HG03196 (cell line): ENCODE measurements at regions not wholly inside any gene's neighbourhood (a gene's known extent, or its start where the extent isn't known, plus 50 kb on each side); places are given as distances from the start of the nearest gene placed in this dataset.
"Not testable (repeated sequence)": the region's sequence is repeated elsewhere in the genome, so short reads cannot be mapped to it uniquely, and the experiment has no call there.

Experiments
- ATAC-seq: cut with Tn5 transposase; IDR thresholded peaks from one replicate; pipeline ENCODE4 v1.9.1; 2021; ENCODE audit not compliant: unreplicated experiment

DNA sequence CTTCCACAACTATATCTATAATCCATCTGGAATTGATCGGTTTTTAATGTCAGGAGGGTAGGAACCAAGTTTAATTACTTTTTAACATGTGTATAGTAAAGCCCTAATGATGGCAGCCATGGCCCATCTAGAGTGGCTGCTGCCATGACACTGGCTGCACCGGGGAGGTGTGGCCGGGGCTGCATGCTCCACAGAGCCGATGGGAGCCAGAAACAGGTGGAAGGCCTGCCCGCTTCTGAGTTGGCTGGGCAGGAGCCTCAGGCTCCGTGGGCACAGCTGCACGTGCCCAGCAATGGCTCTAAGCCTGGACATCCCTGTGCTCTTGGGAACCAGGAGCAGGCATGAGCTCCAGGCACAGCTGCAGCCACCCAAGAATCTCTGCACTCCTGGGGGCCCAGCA lies 73.0 kb downstream of the GBP6 start:
- ATAC-seq: no peak

DNA sequence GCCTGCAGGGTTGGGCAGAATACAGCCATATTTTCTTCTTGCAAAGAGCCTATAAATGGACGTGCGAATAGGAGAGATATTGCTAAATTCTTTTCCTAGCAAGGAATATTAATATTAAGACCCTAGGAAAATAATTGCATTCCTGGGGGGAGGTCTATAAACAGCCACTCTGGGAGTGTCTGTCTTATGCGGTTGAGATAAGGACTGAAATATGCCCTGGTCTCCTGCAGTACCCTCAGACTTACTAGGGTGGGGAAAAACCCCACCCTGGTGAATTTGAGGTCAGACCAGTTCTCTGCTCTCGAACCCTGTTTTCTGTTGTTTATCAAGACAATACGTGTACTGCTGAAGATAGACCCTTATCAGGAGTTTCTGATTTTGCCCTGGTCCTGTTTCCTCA lies 74.4 kb downstream of the GBP6 start:
- ATAC-seq: not testable (repeated sequence)

DNA sequence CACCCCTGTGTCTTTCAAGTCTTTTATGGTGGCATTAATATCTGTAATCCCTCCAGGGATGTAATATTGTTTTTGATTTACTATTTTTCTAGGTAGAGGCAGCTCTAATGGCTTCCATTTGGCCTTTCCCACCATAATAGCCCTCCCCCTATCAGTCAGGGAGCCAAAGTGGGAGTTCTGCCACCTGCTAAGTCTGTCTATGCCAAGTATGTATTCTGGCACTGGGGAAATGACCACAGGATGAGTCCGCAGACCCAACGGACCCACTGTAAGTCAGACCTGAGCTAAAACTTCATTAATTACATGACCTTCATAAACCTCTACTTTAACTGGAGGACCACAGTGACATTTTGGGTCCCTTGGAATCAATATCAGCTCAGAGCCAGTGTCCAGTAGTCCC lies 77.1 kb downstream of the GBP6 start:
- no peak for ATAC-seq

DNA sequence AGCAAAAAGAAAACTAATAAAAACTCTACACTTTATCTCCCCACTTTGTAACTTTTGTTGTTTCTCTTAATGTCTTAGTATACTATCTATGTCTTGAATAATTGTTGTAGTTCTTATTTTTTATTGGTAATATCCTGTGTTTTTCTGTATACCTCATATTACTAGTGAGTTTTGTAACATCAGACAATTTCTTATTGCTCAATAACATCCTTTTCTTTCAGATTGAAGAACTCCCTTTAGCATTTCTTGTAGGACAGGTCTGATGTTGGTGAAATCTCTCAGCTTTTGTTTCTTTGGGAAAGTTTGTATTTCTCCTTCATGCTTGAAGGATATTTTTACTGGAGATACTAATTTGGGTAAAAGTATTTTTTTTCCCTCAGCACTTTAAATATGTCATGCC lies 79.8 kb upstream of the LRRC8B start:
- no peak for ATAC-seq

DNA sequence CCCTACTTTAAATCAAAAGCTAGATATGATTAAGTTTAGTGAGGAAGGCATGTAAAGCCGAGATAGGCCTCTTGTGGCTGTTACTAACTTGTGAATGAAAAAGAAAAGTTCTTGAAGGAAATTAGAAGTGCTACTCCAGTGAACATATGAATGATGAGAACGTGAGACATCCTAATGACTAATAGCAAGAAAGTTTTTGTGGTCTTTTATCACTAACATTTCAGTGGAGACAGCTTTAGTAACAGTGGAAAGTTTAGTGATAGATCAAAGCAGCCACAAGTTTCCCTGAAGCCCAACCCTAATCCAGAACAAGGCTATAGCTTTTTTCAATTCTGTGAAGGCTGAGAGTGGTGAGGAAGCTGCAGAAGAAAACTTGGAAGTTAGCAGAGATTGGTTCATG lies 73.6 kb upstream of the LRRC8B start:
- no peak for ATAC-seq

DNA sequence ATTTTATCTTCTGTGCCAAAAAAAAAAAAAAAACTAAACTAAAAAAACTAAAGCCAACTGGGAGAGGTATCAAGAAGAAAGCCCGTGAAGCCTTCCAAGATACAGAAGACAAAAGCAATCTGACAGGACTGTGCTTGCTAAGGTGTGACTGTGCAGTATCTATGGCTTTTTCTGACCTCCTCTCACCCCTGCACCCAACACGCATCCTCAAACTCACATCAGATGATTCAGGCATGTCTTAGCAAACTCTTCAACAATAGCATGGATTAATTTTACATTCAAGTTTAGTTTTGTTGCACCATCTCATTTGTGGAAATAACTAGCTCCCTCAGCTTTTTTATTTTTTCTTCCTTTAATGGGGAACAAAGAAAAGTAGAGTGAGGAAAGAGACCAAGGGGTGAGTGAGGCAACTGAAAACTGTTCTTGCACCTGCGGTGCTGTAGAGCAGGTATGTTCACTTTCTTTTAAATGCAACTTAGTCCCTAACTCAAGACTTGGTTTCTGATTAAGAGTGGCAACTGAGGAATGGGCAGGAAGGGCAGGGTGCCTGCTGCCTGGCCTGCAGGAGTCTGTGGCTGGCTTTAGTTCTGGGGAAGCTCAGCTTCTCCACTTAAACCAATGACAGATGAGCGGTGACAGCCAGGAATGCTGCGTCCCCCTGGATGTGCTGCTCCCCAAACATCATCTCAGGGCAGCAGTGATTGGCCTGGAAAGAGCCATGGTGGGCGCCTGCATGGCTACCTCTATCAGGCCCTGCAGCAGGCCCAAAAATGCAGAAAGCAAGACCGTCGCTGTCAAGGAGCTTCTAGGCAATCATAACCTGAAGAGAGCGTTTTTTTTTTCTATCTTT lies 71.3 kb upstream of the LRRC8B start:
- ATAC-seq: no peak

DNA sequence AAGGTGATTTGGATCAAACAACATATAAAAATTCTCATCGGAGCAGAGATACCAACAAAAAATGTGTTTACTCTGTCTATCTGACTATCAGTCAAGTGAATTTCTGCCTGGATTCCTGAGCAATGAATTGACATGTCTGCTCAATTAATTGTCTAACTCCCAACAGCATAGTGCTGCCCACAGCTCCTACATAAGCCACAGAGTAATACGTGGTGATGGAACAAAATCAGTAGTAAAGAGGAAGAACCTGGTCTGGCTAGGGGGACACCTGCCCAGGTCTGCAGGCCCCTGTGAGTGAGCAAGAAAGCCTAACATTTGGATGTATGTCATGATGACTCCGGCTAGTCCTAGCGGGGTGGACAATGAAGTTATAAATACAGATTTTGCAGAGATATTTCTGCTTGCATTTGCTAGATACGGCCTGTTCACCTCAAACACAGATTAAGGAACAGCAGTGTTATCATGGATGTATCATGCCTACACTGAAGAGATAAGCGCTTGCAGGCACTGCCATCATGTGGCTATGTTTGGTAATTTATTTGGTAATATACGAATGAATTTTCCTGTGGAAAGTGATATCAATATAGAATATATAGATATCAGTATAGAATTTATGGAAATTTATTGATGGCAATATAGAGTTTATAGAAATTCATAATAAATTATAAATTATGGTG lies 69.6 kb upstream of the LRRC8B start:
- no peak for ATAC-seq

DNA sequence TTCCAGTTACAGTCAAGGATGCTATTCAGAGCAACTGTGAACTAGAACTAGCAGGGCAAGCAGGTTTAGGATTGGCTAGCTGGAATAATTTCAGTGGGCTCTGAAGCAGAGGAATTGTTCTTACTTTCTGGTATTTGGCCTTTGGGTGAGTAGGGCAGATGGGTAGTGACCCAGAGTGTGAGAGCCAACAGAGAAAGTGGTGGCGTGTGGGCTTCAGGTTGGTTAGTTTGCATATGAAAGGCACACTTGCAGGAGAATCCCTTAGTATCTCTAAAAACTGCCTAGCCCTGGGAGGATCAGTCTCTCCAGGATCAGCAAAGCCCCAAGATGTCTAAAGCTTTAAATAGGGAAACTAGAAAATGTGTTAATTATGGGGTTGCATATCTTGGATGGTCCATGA lies 67.6 kb upstream of the LRRC8B start:
- no peak for ATAC-seq

DNA sequence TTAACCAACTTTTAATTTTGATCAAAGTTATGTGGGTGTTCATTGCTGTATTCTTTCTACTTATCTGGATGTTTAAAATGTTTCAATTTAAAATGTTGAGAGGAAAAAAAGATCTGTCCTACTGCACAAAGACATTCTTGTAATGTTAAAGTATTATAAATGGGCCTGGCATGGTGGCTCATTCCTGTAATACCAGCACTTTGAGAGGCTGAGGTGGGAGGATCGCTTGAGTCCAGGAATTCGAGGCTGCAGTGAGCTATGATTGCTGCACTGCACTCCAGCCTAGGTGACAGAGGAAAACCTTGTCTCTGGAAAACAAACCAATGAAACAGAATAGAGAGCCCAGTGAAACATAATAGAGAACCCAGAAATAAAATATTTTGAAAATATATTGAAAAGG lies 65.5 kb upstream of the LRRC8B start:
- ATAC-seq: no peak

DNA sequence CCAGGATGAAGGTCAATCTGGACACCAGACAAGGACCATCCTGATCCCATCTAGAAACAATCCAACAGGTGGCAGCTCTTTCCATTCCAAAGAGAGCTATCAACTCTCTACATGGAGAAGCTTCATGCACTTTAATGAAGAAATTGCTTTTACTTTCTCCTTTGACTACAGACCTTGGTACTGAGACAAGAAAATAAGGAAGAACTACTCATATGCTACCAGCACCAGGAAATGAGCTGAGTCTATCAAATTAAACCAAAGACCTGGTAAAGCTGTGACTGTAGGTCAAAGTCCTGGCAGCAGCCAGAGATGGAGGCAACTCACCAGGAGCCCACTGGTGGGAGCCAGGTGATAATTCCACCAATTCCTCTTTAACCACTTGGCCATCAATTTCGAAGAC lies 64.3 kb upstream of the LRRC8B start:
- no peak for ATAC-seq

DNA sequence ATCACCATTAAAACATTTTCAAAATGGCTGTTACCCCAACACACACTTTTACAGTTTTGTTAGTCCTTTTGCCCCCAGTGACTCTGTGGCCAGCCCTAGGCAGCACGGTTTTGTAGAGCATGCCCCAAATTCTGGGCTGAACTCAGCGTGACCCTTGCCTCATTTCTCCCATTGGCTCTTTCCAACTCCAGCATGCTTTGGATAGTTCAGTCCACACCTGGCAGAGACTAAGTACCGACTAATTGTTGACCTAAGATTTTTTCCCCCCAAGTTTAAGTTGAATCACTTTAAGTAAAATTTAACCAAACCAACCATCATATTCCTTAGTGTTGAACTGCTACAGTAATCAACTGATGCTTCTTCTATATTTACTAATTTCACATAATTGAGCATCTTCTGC lies 62.4 kb upstream of the LRRC8B start:
- ATAC-seq: no peak

DNA sequence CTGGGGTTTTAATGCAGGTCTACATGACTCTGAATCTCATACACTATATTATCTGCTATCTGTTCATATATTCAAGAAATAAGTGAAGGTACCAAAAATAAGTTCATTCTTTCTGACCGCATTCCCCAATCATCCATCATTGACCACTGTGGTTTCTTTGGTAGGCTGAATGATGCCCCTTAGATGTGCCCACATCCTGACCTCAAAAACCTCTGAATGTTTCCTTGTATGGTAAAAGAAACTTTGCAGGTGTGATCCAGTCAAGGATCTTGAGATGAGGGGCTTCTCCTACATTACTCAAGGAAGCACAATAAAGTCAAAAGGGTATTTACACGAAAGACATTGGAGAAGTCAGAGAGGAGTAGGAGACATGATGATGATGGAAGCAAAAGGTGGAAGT lies 60.6 kb upstream of the LRRC8B start:
- no peak for ATAC-seq

DNA sequence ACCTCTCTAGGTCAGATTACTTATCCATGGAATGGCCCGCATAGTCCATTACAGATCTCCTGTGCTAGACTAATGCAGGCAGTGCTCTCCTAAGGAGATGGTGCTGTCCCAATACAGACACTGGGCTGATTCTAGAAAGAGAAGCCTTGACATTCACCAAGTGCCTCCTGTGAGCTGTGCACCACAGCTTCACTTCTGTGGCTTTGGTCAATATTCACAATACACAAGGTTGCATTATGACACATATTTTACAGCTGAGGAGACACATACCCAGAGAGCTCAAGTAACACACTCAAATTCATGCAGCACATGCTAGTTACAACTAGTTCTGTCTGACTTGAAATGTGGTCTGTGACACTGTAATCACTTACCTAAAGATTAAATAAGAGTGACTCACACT lies 59.4 kb upstream of the LRRC8B start:
- peak; percentile 70 for ATAC-seq

DNA sequence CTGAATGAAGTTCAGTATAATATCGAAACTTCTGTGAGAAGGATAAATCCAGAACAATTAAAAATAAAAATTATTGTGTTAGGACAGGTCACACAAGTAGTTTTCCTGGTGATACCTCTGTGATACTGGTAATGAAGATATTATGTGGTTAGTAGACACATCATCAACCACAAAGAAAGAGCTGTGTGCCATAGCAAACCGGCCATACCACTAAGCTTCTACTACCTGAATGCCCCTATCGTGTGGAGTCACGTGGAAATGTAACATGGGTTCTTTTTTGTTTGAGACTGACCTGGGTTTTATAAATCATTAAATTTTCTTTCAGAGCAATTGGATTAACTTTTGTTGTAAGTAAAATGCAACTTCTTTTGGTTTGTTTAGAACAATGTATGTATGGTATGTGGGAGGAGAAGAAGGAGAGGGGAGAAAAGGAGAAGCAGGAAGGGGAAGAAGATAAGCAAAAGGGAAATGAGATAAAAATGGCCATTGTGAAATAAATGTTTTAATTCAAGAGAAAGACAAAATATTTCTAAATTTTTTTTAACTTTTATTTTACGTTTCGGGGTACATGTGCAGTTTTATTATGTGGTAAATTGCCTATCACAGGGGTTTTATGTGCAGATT lies 58.2 kb upstream of the LRRC8B start:
- no peak for ATAC-seq

DNA sequence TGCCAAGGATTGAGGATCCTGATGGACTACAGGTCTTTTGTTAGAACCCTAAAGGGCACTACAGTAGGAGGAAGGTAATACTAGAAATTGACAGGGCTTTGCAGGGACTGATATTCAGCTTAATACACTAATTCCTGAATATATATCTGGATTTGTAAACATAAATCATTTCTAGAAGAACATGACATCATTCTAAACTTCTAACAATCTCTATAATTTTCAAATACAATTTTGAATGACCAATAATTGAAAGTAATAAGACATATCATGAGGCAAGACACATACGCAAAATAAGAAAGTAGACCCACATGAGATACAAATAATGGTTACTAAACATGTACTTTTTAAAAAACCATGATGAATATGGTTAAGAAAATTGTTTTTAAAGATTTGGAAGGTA lies 52.4 kb upstream of the LRRC8B start:
- no peak for ATAC-seq

DNA sequence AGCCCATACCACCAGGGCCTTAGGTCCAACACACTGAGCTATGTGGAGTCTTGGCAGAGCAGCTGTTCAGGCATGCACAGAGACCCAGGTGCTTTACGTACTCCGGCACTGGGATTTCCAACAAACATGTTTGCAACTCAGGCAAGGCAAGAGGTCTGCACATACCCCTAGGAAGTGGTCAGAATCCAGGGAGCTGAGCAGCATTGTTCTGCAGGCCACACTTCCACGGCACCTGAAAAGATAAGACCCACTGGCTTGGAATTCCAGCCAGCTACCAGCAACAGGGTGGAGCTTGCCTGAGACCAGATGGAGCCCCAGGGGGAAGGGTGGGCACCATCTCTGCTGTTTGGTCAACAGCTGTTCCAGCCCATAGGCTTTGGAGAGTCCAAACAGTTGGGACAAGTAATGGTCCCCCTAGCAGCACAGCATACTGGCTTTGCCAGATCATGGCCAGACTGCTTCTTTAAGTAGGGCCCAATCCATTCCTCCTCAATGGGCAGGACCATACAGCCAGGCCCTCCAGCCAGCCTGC lies 51.7 kb upstream of the LRRC8B start:
- ATAC-seq: no peak
